Adipocyte (in vitro differentiated cells): ENCODE measurements at regions not wholly inside any gene's neighbourhood (a gene's known extent, or its start where the extent isn't known, plus 50 kb on each side); places are given as distances from the start of the nearest gene placed in this dataset.

Experiments
- DNase-seq: peaks from one replicate; pipeline ENCODE4 v3.0.0-alpha.2; 2015; ENCODE audit warnings: low read depth
- H3K27me3 ChIP-seq: replicated peaks from 2 replicates; pipeline ENCODE4 v1.7.0; 2013; ENCODE audit warnings: mild to moderate bottlenecking, low read length, moderate library complexity; ENCODE audit not compliant: control insufficient read depth, insufficient read depth
- H3K36me3 ChIP-seq: 2 replicates; pipeline ENCODE4 v1.7.0; 2013; ENCODE audit warnings: low read length, mild to moderate bottlenecking, moderate library complexity; ENCODE audit not compliant: control insufficient read depth, insufficient read depth, severe bottlenecking
- H3K4me1 ChIP-seq: 2 replicates; pipeline ENCODE4 v1.7.0; 2013; ENCODE audit warnings: mild to moderate bottlenecking, low read length, moderate library complexity; ENCODE audit not compliant: control insufficient read depth, insufficient read depth
- H3K4me3 ChIP-seq: 2 replicates; pipeline ENCODE4 v1.7.0; 2013; ENCODE audit warnings: mild to moderate bottlenecking, low read length, moderate library complexity
- H3K9ac ChIP-seq: 2 replicates; pipeline ENCODE4 v1.7.0; 2013; ENCODE audit warnings: mild to moderate bottlenecking, low read length, moderate library complexity
- H3K9me3 ChIP-seq: 2 replicates; pipeline ENCODE4 v1.7.0; 2013; ENCODE audit warnings: mild to moderate bottlenecking, low read length, moderate library complexity; ENCODE audit not compliant: control insufficient read depth

GRCh38 chr3:152516216-152516615 lies 247.5 kb downstream of the MBNL1 start:
- no peak for DNase-seq
- H3K36me3 ChIP-seq = no peaks in the 10 kb centered on the region
- no peaks in the 10 kb centered on the region for H3K27me3 ChIP-seq
- no peaks in the 10 kb centered on the region for H3K4me1 ChIP-seq
- no peak overlapping the region for H3K4me3 ChIP-seq
- H3K9ac ChIP-seq = no peak overlapping the region
- H3K9me3 ChIP-seq = no peaks in the 10 kb centered on the region

GRCh38 chr3:152517502-152517901 lies 248.8 kb downstream of the MBNL1 start:
- H3K9ac ChIP-seq = no peak overlapping the region
- H3K36me3 ChIP-seq = no peaks in the 10 kb centered on the region
- no peaks in the 10 kb centered on the region for H3K9me3 ChIP-seq
- no peak overlapping the region for H3K4me3 ChIP-seq
- no peaks in the 10 kb centered on the region for H3K4me1 ChIP-seq
- DNase-seq = no peak
- H3K27me3 ChIP-seq = no peaks in the 10 kb centered on the region

GRCh38 chr3:152518346-152518745 lies 249.6 kb downstream of the MBNL1 start:
- Histone ChIP-seq H3K4me3 (no peak overlapping the region), H3K27me3 (no peaks in the 10 kb centered on the region)

GRCh38 chr3:152519376-152519775 lies 250.6 kb downstream of the MBNL1 start:
- H3K9ac ChIP-seq = no peak overlapping the region
- H3K4me3 ChIP-seq = no peak overlapping the region
- no peaks in the 10 kb centered on the region for H3K27me3 ChIP-seq
- no peaks in the 10 kb centered on the region for H3K9me3 ChIP-seq
- H3K4me1 ChIP-seq = peaks cover 3% of the 10 kb centered on the region
- no peaks in the 10 kb centered on the region for H3K36me3 ChIP-seq
- no peak for DNase-seq

More at GRCh38 chr3:152518346-152518745, 249.6 kb downstream of the MBNL1 start:
- no peak for DNase-seq
- Histone ChIP-seq H3K9me3 (no peaks in the 10 kb centered on the region), H3K4me1 (no peaks in the 10 kb centered on the region), H3K36me3 (no peaks in the 10 kb centered on the region), H3K9ac (no peak overlapping the region)

GRCh38 chr3:152522036-152522435 lies 253.3 kb downstream of the MBNL1 start:
- Histone ChIP-seq H3K4me1 (peaks cover 3% of the 10 kb centered on the region), H3K27me3 (no peaks in the 10 kb centered on the region), H3K36me3 (no peaks in the 10 kb centered on the region), H3K4me3 (no peak overlapping the region), H3K9ac (no peak overlapping the region), H3K9me3 (no peaks in the 10 kb centered on the region)
- DNase-seq = no peak

- Histone ChIP-seq H3K4me3 (no peak overlapping the region), H3K4me1 (peaks cover 3% of the 10 kb centered on the region), H3K36me3 (no peaks in the 10 kb centered on the region), H3K9me3 (no peaks in the 10 kb centered on the region), H3K27me3 (no peaks in the 10 kb centered on the region), H3K9ac (no peak overlapping the region)
- peak; percentile 86 for DNase-seq
These were observed 255.7 kb downstream of the MBNL1 start for GRCh38 chr3:152524198-152525140.

GRCh38 chr3:152531717-152532116 lies 263.0 kb downstream of the MBNL1 start:
- H3K36me3 ChIP-seq = no peaks in the 10 kb centered on the region
- DNase-seq = no peak
- H3K9me3 ChIP-seq = no peaks in the 10 kb centered on the region
- no peaks in the 10 kb centered on the region for H3K4me1 ChIP-seq
- no peak overlapping the region for H3K4me3 ChIP-seq
- H3K9ac ChIP-seq = no peak overlapping the region
- no peaks in the 10 kb centered on the region for H3K27me3 ChIP-seq

- no peak for DNase-seq
- Histone ChIP-seq H3K27me3 (no peaks in the 10 kb centered on the region), H3K9ac (no peak overlapping the region), H3K9me3 (peaks cover 8% of the 10 kb centered on the region), H3K36me3 (no peaks in the 10 kb centered on the region), H3K4me1 (peaks cover 11% of the 10 kb centered on the region), H3K4me3 (no peak overlapping the region)
These were observed 269.8 kb downstream of the MBNL1 start for GRCh38 chr3:152538518-152538917.

GRCh38 chr3:152539191-152539764 lies 270.5 kb downstream of the MBNL1 start:
- DNase-seq = no peak

GRCh38 chr3:152540120-152540519 lies 271.4 kb downstream of the MBNL1 start:
- no peaks in the 10 kb centered on the region for H3K27me3 ChIP-seq
- no peak for DNase-seq

More at GRCh38 chr3:152539191-152539764, 270.5 kb downstream of the MBNL1 start:
- no peaks in the 10 kb centered on the region for H3K27me3 ChIP-seq
- H3K4me1 ChIP-seq = peaks cover 11% of the 10 kb centered on the region
- H3K4me3 ChIP-seq = no peak overlapping the region
- H3K9ac ChIP-seq = no peak overlapping the region
- peaks cover 10% of the 10 kb centered on the region for H3K9me3 ChIP-seq
- H3K36me3 ChIP-seq = no peaks in the 10 kb centered on the region

GRCh38 chr3:152547153-152547552 lies 278.4 kb downstream of the MBNL1 start:
- Histone ChIP-seq H3K9me3 (peaks cover 4% of the 10 kb centered on the region), H3K36me3 (no peaks in the 10 kb centered on the region), H3K4me3 (no peak overlapping the region), H3K9ac (no peak overlapping the region), H3K27me3 (no peaks in the 10 kb centered on the region), H3K4me1 (peaks cover 10% of the 10 kb centered on the region)
- no peak for DNase-seq

More at GRCh38 chr3:152540120-152540519, 271.4 kb downstream of the MBNL1 start:
- Histone ChIP-seq H3K4me3 (no peak overlapping the region), H3K36me3 (no peaks in the 10 kb centered on the region), H3K4me1 (peaks cover 11% of the 10 kb centered on the region), H3K9ac (no peak overlapping the region), H3K9me3 (peaks cover 12% of the 10 kb centered on the region)
